ENCODE measurements at regions not wholly inside any gene's neighbourhood (a gene's known extent, or its start where the extent isn't known, plus 50 kb on each side); places are given as distances from the start of the nearest gene placed in this dataset.

- TF ChIP-seq, protein P1, sequence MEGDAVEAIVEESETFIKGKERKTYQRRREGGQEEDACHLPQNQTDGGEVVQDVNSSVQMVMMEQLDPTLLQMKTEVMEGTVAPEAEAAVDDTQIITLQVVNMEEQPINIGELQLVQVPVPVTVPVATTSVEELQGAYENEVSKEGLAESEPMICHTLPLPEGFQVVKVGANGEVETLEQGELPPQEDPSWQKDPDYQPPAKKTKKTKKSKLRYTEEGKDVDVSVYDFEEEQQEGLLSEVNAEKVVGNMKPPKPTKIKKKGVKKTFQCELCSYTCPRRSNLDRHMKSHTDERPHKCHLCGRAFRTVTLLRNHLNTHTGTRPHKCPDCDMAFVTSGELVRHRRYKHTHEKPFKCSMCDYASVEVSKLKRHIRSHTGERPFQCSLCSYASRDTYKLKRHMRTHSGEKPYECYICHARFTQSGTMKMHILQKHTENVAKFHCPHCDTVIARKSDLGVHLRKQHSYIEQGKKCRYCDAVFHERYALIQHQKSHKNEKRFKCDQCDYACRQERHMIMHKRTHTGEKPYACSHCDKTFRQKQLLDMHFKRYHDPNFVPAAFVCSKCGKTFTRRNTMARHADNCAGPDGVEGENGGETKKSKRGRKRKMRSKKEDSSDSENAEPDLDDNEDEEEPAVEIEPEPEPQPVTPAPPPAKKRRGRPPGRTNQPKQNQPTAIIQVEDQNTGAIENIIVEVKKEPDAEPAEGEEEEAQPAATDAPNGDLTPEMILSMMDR (conservative IDR thresholded peaks at IDR 0.05; ENCODE audit: low read depth, low read length) = no peak
- TF ChIP-seq EZH2phosphoT487 (IDR thresholded peaks at IDR 0.05; ENCODE audit: borderline replicate concordance, low read length) = no peak
Observed at GRCh38 chr11:122393209-122393860, 262.2 kb upstream of the UBASH3B start.

Data from PC-3 (cell line).